SK-N-SH (cell line): ENCODE measurements at regions not wholly inside any gene's neighbourhood (a gene's known extent, or its start where the extent isn't known, plus 50 kb on each side); places are given as distances from the start of the nearest gene placed in this dataset.

ENCODE experiments used
- CTCF ChIA-PET: fragments of 300-600, 350-600 bp; formaldehyde crosslinking; extraction: SDS; loops from one replicate; lab custom pipeline; 2021; lab: Yijun Ruan, JAX
- POLR2A ChIA-PET: fragments of 350-600 bp; sonication (Branson Sonifier 250); formaldehyde crosslinking; extraction: SDS; loops from one replicate; lab custom pipeline; 2020; ENCODE audit warnings: antibody characterized with exemption, inconsistent platforms; lab: Yijun Ruan, JAX
- DNase-seq: peaks from one replicate; pipeline ENCODE4 v3.0.0; 2012
- H2AFZ ChIP-seq: fragments of 200-600 bp; sonication (generic); 2 replicates; pipeline ENCODE4 v1.8.1; 2016; ENCODE audit warnings: antibody characterized with exemption, mild to moderate bottlenecking, low read depth
- H3F3A ChIP-seq: fragments of 200-600 bp; sonication (generic); replicated peaks from 2 replicates; pipeline ENCODE3; 2016; ENCODE audit warnings: antibody characterized with exemption, mild to moderate bottlenecking; ENCODE audit not compliant: insufficient read depth
- H3K27ac ChIP-seq, 2 experiments: fragments of 200-500 bp in 1 of 2; fragments of 200-600 bp in 1 of 2; sonication (Bioruptor generic) in 1 of 2; sonication (generic), shearing (Covaris generic) in 1 of 2; 2 replicates each; pipeline versions ENCODE4 v1.5.1 to v1.6.1; 2014 to 2016; ENCODE audit warnings: low read depth in 2 of 2, inconsistent platforms in 1 of 2, low read length in 1 of 2, mild to moderate bottlenecking in 1 of 2, mixed read lengths in 1 of 2
- H3K27me3 ChIP-seq: fragments of 200-600 bp; sonication (generic), shearing (Covaris generic); 2 replicates; pipeline ENCODE4 v1.6.1; 2016; ENCODE audit warnings: mixed run types; ENCODE audit not compliant: insufficient read depth
- H3K36me3 ChIP-seq, 2 experiments: fragments of 200-500 bp in 1 of 2; fragments of 200-600 bp in 1 of 2; sonication (Bioruptor generic) in 1 of 2; sonication (generic) in 1 of 2; replicated peaks in 1 of 2; 2 replicates each; pipeline versions ENCODE3 to v1.5.1; 2014 to 2016; ENCODE audit warnings: low read length in 1 of 2, mild to moderate bottlenecking in 1 of 2; ENCODE audit not compliant: insufficient read depth in 2 of 2, control insufficient read depth in 1 of 2
- H3K4me1 ChIP-seq, 2 experiments: fragments of 200-500 bp in 1 of 2; fragments of 200-600 bp in 1 of 2; sonication (Bioruptor generic) in 1 of 2; sonication (generic), shearing (Covaris generic) in 1 of 2; 2 replicates each; pipeline versions ENCODE4 v1.5.1 to v1.6.1; 2014 to 2016; ENCODE audit warnings: low read depth in 1 of 2, low read length in 1 of 2, mixed run types in 1 of 2; ENCODE audit not compliant: insufficient read depth in 2 of 2, control insufficient read depth in 1 of 2
- H3K4me2 ChIP-seq: fragments of 200-600 bp; sonication (generic), shearing (Covaris generic); 2 replicates; pipeline ENCODE4 v1.6.1; 2017; ENCODE audit warnings: mixed run types
- H3K4me3 ChIP-seq, 2 experiments: fragments of 200-500 bp in 1 of 2; fragments of 200-600 bp in 1 of 2; sonication (Bioruptor generic) in 1 of 2; sonication (generic), shearing (Covaris generic) in 1 of 2; 2 replicates each; pipeline versions ENCODE4 v1.5.1 to v1.8.1; 2014 to 2016; ENCODE audit warnings: low read depth in 2 of 2, inconsistent platforms in 1 of 2, low read length in 1 of 2, mild to moderate bottlenecking in 1 of 2, mixed read lengths in 1 of 2, moderate library complexity in 1 of 2
- H3K79me2 ChIP-seq: fragments of 200-600 bp; sonication (generic); 2 replicates; pipeline ENCODE4 v1.8.1; 2017; ENCODE audit warnings: mild to moderate bottlenecking; ENCODE audit not compliant: insufficient read depth
- H3K9ac ChIP-seq: fragments of 200-600 bp; sonication (generic); 2 replicates; pipeline ENCODE4 v1.6.1; 2017; ENCODE audit warnings: mixed run types
- H3K9me2 ChIP-seq: fragments of 200-600 bp; sonication (generic); 2 replicates; pipeline ENCODE4 v1.6.1; 2017; ENCODE audit warnings: mixed run types
- H3K9me3 ChIP-seq: fragments of 200-600 bp; sonication (generic); 2 replicates; pipeline ENCODE4 v1.6.1; 2017; ENCODE audit warnings: mixed run types, mild to moderate bottlenecking, moderate library complexity
- H4K20me1 ChIP-seq: fragments of 200-600 bp; sonication (generic); 2 replicates; pipeline ENCODE4 v1.6.1; 2017; ENCODE audit warnings: mild to moderate bottlenecking, mixed run types; ENCODE audit not compliant: insufficient read depth
- CHD2 ChIP-seq: fragments of 150-350 bp; IDR thresholded peaks from 2 replicates; pipeline ENCODE4 v1.6.1; 2018; ENCODE audit warnings: low read length; ENCODE audit not compliant: partially characterized antibody
- CTCF ChIP-seq: fragments of 200-600 bp; sonication (generic); IDR thresholded peaks from 2 replicates; pipeline ENCODE4 v1.6.1; 2017; ENCODE audit warnings: antibody characterized with exemption, mild to moderate bottlenecking, moderate library complexity
- EP300 ChIP-seq, 2 experiments: IDR thresholded peaks; 2 replicates each; pipeline versions ENCODE4 v1.4.0 to v1.6.1; 2012; ENCODE audit warnings: borderline replicate concordance in 1 of 2, low read depth in 1 of 2, low read length in 1 of 2
- EZH2phosphoT487 ChIP-seq: fragments of 200-600 bp; sonication (generic); IDR thresholded peaks from 2 replicates; pipeline ENCODE4 v1.6.1; 2017; ENCODE audit warnings: low read depth, mixed run types, mild to moderate bottlenecking, antibody characterized with exemption, moderate library complexity, borderline replicate concordance
- MEF2A ChIP-seq: IDR thresholded peaks from 2 replicates; pipeline ENCODE4 v1.4.0; 2012; ENCODE audit warnings: low read depth, borderline replicate concordance
- REST ChIP-seq: IDR thresholded peaks from 2 replicates; pipeline ENCODE4 v1.6.1; 2012; ENCODE audit warnings: mild to moderate bottlenecking, low read depth, low read length, moderate library complexity
- RFX5 ChIP-seq: IDR thresholded peaks from 2 replicates; pipeline ENCODE4 v1.6.1; 2012; ENCODE audit warnings: mild to moderate bottlenecking, improper control_type of control experiment, low read length
- TCF12 ChIP-seq: IDR thresholded peaks from 2 replicates; pipeline ENCODE4 v1.4.0; 2012
- USF1 ChIP-seq: IDR thresholded peaks from 2 replicates; pipeline ENCODE4 v1.4.0; 2012; ENCODE audit warnings: low read depth, borderline replicate concordance
- USF2 ChIP-seq: fragments of 150-350 bp; IDR thresholded peaks from 2 replicates; pipeline ENCODE4 v1.6.1; 2017; ENCODE audit warnings: antibody characterized with exemption, low read length, low read depth, borderline replicate concordance
- ZBTB33 ChIP-seq: IDR thresholded peaks from 2 replicates; pipeline ENCODE4 v1.4.0; 2012; ENCODE audit warnings: low read depth, borderline replicate concordance
- WGBS: methylation state at CpG from one replicate; pipeline ENCODE4 v1.1.6; 2017; ENCODE audit warnings: low lambda C conversion rate; 5-methylcytosine and 5-hydroxymethylcytosine counted together

GRCh38 chr13:23963184-23963931 lies 66.1 kb upstream of the C1QTNF9B start:
- Histone ChIP-seq H3K27me3 (no peaks in the 10 kb centered on the region), H3K79me2 (no peaks in the 10 kb centered on the region)
- TF ChIP-seq REST (no peak), RFX5 (no peak), CHD2 (no peak), ZBTB33 (no peak), MEF2A (no peak)
- TF ChIP-seq, all 33 proteins: peak for 0
- 84% methylated on average over 7 of the region's 7 CpGs for WGBS
- H3K4me2 ChIP-seq: no peak overlapping the region
- H3K9ac ChIP-seq: no peak overlapping the region
- no peaks in the 10 kb centered on the region for H4K20me1 ChIP-seq
- H3K9me2 ChIP-seq: no peaks in the 10 kb centered on the region
- H3K9me3 ChIP-seq: no peaks in the 10 kb centered on the region
- no peaks in the 10 kb centered on the region for H3F3A ChIP-seq
- no peak for DNase-seq
- ChIA-PET POLR2A (no interaction called here), CTCF (interaction anchor here (0.6 kb wide), 1 partner anchor 91 kb away, joined by 3 read pairs; no protein-coding TSS in a partner anchor)
- peaks cover 0 to 3% of the 10 kb centered on the region in 2 experiments; a peak in 1 of 4 replicates for H3K4me1 ChIP-seq
- H3K27ac ChIP-seq: no peak overlapping the region
- no peaks in the 10 kb centered on the region for H3K36me3 ChIP-seq
- H2AFZ ChIP-seq: no peak overlapping the region
- H3K4me3 ChIP-seq: no peak overlapping the region

- no peak overlapping the region for H3K4me2 ChIP-seq
- ChIA-PET CTCF (interaction anchor here (0.6 kb wide), 1 partner anchor 90 kb away, joined by 3 read pairs; no protein-coding TSS in a partner anchor), POLR2A (no interaction called here)
- H3K9me2 ChIP-seq: no peaks in the 10 kb centered on the region
- H3K27me3 ChIP-seq: no peaks in the 10 kb centered on the region
- H3K4me1 ChIP-seq: peaks cover 0 to 3% of the 10 kb centered on the region in 2 experiments; a peak in 1 of 4 replicates
- no peaks in the 10 kb centered on the region for H3K36me3 ChIP-seq
- no peaks in the 10 kb centered on the region for H3K79me2 ChIP-seq
- no peak overlapping the region for H3K27ac ChIP-seq
- H3F3A ChIP-seq: no peaks in the 10 kb centered on the region
- WGBS: 80% methylated on average over 2 of the region's 2 CpGs
- H3K4me3 ChIP-seq: no peak overlapping the region
- H4K20me1 ChIP-seq: no peaks in the 10 kb centered on the region
- H3K9me3 ChIP-seq: no peaks in the 10 kb centered on the region
- no peak overlapping the region for H2AFZ ChIP-seq
- no peak for DNase-seq
- no peak overlapping the region for H3K9ac ChIP-seq
- TF ChIP-seq CTCF (no peak), USF2 (no peak), REST (no peak), TCF12 (no peak), USF1 (no peak), EZH2phosphoT487 (no peak), EP300 (IDR thresholded peaks at IDR 0.05; ENCODE audit: borderline replicate concordance in 1 of 2, low read depth in 1 of 2, low read length in 1 of 2) (no peak)
Observed at GRCh38 chr13:23963947-23964346, 66.6 kb upstream of the C1QTNF9B start.
